IMR-90 (cell line): ENCODE measurements at regions not wholly inside any gene's neighbourhood (a gene's known extent, or its start where the extent isn't known, plus 50 kb on each side); places are given as distances from the start of the nearest gene placed in this dataset.

Source experiments
- ATAC-seq: fragments of 200-7000 bp; cut with Tn5 transposase; 2 replicates; pipeline ENCODE4 v1.9.1; 2020; ENCODE audit warnings: low read depth, mild to moderate bottlenecking, moderate library complexity
- BruUV-seq: library from RNA; stranded (reverse); fragments of 400-500 nt; replicated peaks from 2 replicates; lab custom pipeline; 2021; lab: Mats Ljungman, UMichigan
- CTCF ChIA-PET: fragments of 300-600 bp; formaldehyde crosslinking; extraction: SDS; loops from one replicate; lab custom pipeline; 2021; ENCODE audit warnings: antibody characterized with exemption; lab: Yijun Ruan, JAX
- POLR2A ChIA-PET: fragments of 300-600 bp; sonication (Branson Sonifier 250); formaldehyde crosslinking; loops from one replicate; lab custom pipeline; 2022; ENCODE audit warnings: antibody characterized with exemption; ENCODE audit not compliant: unreplicated experiment; lab: Charles Lee
- DNase-seq: peaks from one replicate; pipeline ENCODE4 v3.0.0; 2013
- H2AFZ ChIP-seq: replicated peaks from 2 replicates; pipeline ENCODE3; 2013; ENCODE audit warnings: low read length, mild to moderate bottlenecking; ENCODE audit not compliant: poor library complexity
- H2AK5ac ChIP-seq: 2 replicates; pipeline ENCODE4 v1.6.1; 2013; ENCODE audit warnings: low read depth, low read length, inconsistent platforms
- H2AK9ac ChIP-seq: replicated peaks from 2 replicates; pipeline ENCODE3; 2013; ENCODE audit warnings: mild to moderate bottlenecking, low read depth, low read length, moderate library complexity; ENCODE audit not compliant: poor library complexity
- H2BK120ac ChIP-seq: 2 replicates; pipeline ENCODE4 v1.6.1; 2013; ENCODE audit warnings: low read depth, low read length, inconsistent platforms
- H2BK15ac ChIP-seq: 3 replicates; pipeline ENCODE4 v1.6.1; 2013; ENCODE audit warnings: low read depth, low read length, inconsistent platforms
- H2BK20ac ChIP-seq: 2 replicates; pipeline ENCODE4 v1.6.1; 2013; ENCODE audit warnings: low read depth, mild to moderate bottlenecking, inconsistent platforms, low read length, moderate library complexity
- H2BK5ac ChIP-seq: 2 replicates; pipeline ENCODE4 v1.6.1; 2013; ENCODE audit warnings: mild to moderate bottlenecking, low read depth, low read length, inconsistent platforms; ENCODE audit not compliant: poor library complexity, severe bottlenecking
- H3K14ac ChIP-seq: replicated peaks from 2 replicates; pipeline ENCODE4 v1.6.1; 2013; ENCODE audit warnings: low read depth, low read length, inconsistent platforms
- H3K18ac ChIP-seq: 2 replicates; pipeline ENCODE4 v1.6.1; 2013; ENCODE audit warnings: low read depth, low read length, control low read depth
- H3K23ac ChIP-seq: 2 replicates; pipeline ENCODE4 v1.6.1; 2013; ENCODE audit warnings: low read depth, low read length, inconsistent platforms
- H3K27ac ChIP-seq: 2 replicates; pipeline ENCODE4 v1.5.1; 2013; ENCODE audit warnings: mild to moderate bottlenecking, control low read depth, low read length; ENCODE audit not compliant: insufficient read depth
- H3K27me3 ChIP-seq: 2 replicates; pipeline ENCODE4 v1.6.1; 2013; ENCODE audit warnings: low read length; ENCODE audit not compliant: control insufficient read depth, insufficient read depth
- H3K36me3 ChIP-seq: 2 replicates; pipeline ENCODE4 v1.6.1; 2013; ENCODE audit warnings: low read length, mixed read lengths; ENCODE audit not compliant: control insufficient read depth, insufficient read depth
- H3K4ac ChIP-seq: 2 replicates; pipeline ENCODE4 v1.6.1; 2013; ENCODE audit warnings: low read depth, low read length, inconsistent platforms
- H3K4me1 ChIP-seq: 2 replicates; pipeline ENCODE4 v1.6.1; 2013; ENCODE audit warnings: low read length, mixed read lengths; ENCODE audit not compliant: control insufficient read depth, insufficient read depth
- H3K4me2 ChIP-seq: 2 replicates; pipeline ENCODE4 v1.6.1; 2013; ENCODE audit warnings: low read depth, mild to moderate bottlenecking, control low read depth, low read length, moderate library complexity
- H3K4me3 ChIP-seq: 2 replicates; pipeline ENCODE4 v1.5.1; 2013; ENCODE audit warnings: low read depth, mild to moderate bottlenecking, control low read depth, low read length, moderate library complexity; ENCODE audit not compliant: insufficient read depth
- H3K56ac ChIP-seq: 2 replicates; pipeline ENCODE4 v1.6.1; 2013; ENCODE audit warnings: low read length, inconsistent platforms; ENCODE audit not compliant: insufficient read depth; ENCODE audit errors: extremely low read depth
- H3K79me1 ChIP-seq, 2 experiments: 2 replicates each; pipeline ENCODE4 v1.6.1; 2013; ENCODE audit warnings: low read length in 2 of 2, inconsistent platforms in 1 of 2, low read depth in 1 of 2
- H3K9ac ChIP-seq: 2 replicates; pipeline ENCODE4 v1.6.1; 2013; ENCODE audit warnings: low read depth, low read length, control low read depth
- H3K9me1 ChIP-seq: 2 replicates; pipeline ENCODE4 v1.6.1; 2013; ENCODE audit warnings: low read length, inconsistent platforms; ENCODE audit not compliant: insufficient read depth
- H3K9me3 ChIP-seq: 2 replicates; pipeline ENCODE4 v1.6.1; 2013; ENCODE audit warnings: low read length; ENCODE audit not compliant: control insufficient read depth, insufficient read depth
- H4K20me1 ChIP-seq: 2 replicates; pipeline ENCODE4 v1.6.1; 2013; ENCODE audit warnings: low read length, inconsistent platforms; ENCODE audit not compliant: insufficient read depth
- H4K5ac ChIP-seq: 2 replicates; pipeline ENCODE4 v1.6.1; 2013; ENCODE audit warnings: mild to moderate bottlenecking, low read depth, low read length, control low read depth
- H4K8ac ChIP-seq, 2 experiments: 2 replicates each; pipeline ENCODE4 v1.6.1; 2013; ENCODE audit warnings: low read depth in 2 of 2, low read length in 2 of 2, control low read depth in 1 of 2, inconsistent platforms in 1 of 2
- H4K91ac ChIP-seq: 2 replicates; pipeline ENCODE4 v1.6.1; 2013; ENCODE audit warnings: low read depth, low read length, inconsistent platforms; ENCODE audit not compliant: insufficient read depth
- BHLHE40 ChIP-seq: fragments of 150-350 bp; IDR thresholded peaks from 2 replicates; pipeline ENCODE4 v1.6.1; 2016; ENCODE audit warnings: mild to moderate bottlenecking, low read depth, low read length
- CHD1 ChIP-seq: IDR thresholded peaks from 2 replicates; pipeline ENCODE4 v1.6.1; 2012; ENCODE audit warnings: low read depth, low read length, improper control_type of control experiment
- CTCF ChIP-seq: conservative IDR thresholded peaks from 2 replicates; pipeline ENCODE4 v1.5.1; 2012; ENCODE audit warnings: mild to moderate bottlenecking, low read depth, low read length, improper control_type of control experiment
- ELK1 ChIP-seq: fragments of 150-350 bp; IDR thresholded peaks from 2 replicates; pipeline ENCODE4 v1.6.1; 2016; ENCODE audit warnings: low read depth, mild to moderate bottlenecking, low read length, moderate library complexity, borderline replicate concordance
- FOS ChIP-seq: fragments of 150-350 bp; IDR thresholded peaks from 2 replicates; pipeline ENCODE4 v1.6.1; 2016; ENCODE audit warnings: low read depth, low read length
- MAZ ChIP-seq: IDR thresholded peaks from 2 replicates; pipeline ENCODE4 v1.6.1; 2012; ENCODE audit warnings: low read depth, mild to moderate bottlenecking, low read length, improper control_type of control experiment, moderate library complexity, borderline replicate concordance
- MXI1 ChIP-seq: IDR thresholded peaks from 2 replicates; pipeline ENCODE4 v1.6.1; 2012; ENCODE audit warnings: low read depth, mild to moderate bottlenecking, low read length, moderate library complexity, borderline replicate concordance
- POLR2A ChIP-seq: IDR thresholded peaks from 2 replicates; pipeline ENCODE4 v1.6.1; 2012; ENCODE audit warnings: mild to moderate bottlenecking, low read depth, low read length
- RAD21 ChIP-seq: IDR thresholded peaks from 2 replicates; pipeline ENCODE4 v1.6.1; 2012; ENCODE audit warnings: low read length, improper control_type of control experiment
- RCOR1 ChIP-seq: IDR thresholded peaks from 2 replicates; pipeline ENCODE4 v1.6.1; 2012; ENCODE audit warnings: mild to moderate bottlenecking, low read length, improper control_type of control experiment; ENCODE audit not compliant: insufficient replicate concordance
- RFX5 ChIP-seq: IDR thresholded peaks from 2 replicates; pipeline ENCODE4 v1.8.0; 2012; ENCODE audit warnings: low read depth, mild to moderate bottlenecking, low read length, moderate library complexity
- SMC3 ChIP-seq: fragments of 150-350 bp; IDR thresholded peaks from 2 replicates; pipeline ENCODE4 v1.6.1; 2016; ENCODE audit warnings: low read depth, mild to moderate bottlenecking, antibody characterized with exemption, low read length, moderate library complexity
- USF2 ChIP-seq: fragments of 150-350 bp; IDR thresholded peaks from 2 replicates; pipeline ENCODE4 v1.6.1; 2017; ENCODE audit warnings: mild to moderate bottlenecking, antibody characterized with exemption, low read length, low read depth
- WGBS, 2 experiments: methylation state at CpG; one replicate each; pipeline versions ENCODE4 v1.1.5 to v1.1.7; 2013; ENCODE audit warnings: missing lambda C conversion rate in 2 of 2; ENCODE audit not compliant: insufficient read length in 1 of 2; ENCODE audit errors: extremely low coverage in 2 of 2; 5-methylcytosine and 5-hydroxymethylcytosine counted together
- dilution Hi-C: fragments of 300-500 bp; cut with HindIII; formaldehyde crosslinking; loops from one replicate; pipeline ENCODE4 v1.14.3; 2018; ENCODE audit warnings: low sequenced_read_pairs; ENCODE audit not compliant: unreplicated experiment
- in situ Hi-C: fragments of 300-500 bp; cut with MboI; formaldehyde crosslinking; loops from 3 replicates; pipeline ENCODE4 v1.14.3; 2019; ENCODE audit warnings: low sequenced_read_pairs, inconsistent platforms, mixed read lengths
- intact Hi-C: fragments of 100-400 bp; cut with micrococcal nuclease; formaldehyde crosslinking; loops from 2 replicates; pipeline ENCODE4 v1.10.0; 2022

GRCh38 chr4:106569146-106570031 is 200.8 kb upstream of the GIMD1 start:
- DNase-seq: peak; percentile 21
- Histone ChIP-seq H3K27me3 (no peaks in the 10 kb centered on the region), H4K91ac (no peak overlapping the region), H3K36me3 (no peaks in the 10 kb centered on the region), H3K9ac (no peak overlapping the region), H4K20me1 (no peaks in the 10 kb centered on the region), H3K4me1 (no peaks in the 10 kb centered on the region), H3K4me3 (no peak overlapping the region), H3K27ac (no peak overlapping the region), H3K23ac (no peak overlapping the region), H2BK120ac (no peak overlapping the region), H2AK5ac (no peak overlapping the region), H2BK20ac (no peak overlapping the region), H3K9me1 (no peaks in the 10 kb centered on the region), H3K56ac (no peak overlapping the region), H3K4me2 (no peak overlapping the region), H3K79me1 (no peaks in the 10 kb centered on the region), H4K8ac (no peak overlapping the region), H3K4ac (no peak overlapping the region), H2AK9ac (no peak overlapping the region), H3K14ac (no peak overlapping the region), H2BK15ac (no peak overlapping the region), H3K9me3 (no peaks in the 10 kb centered on the region), H2BK5ac (no peak overlapping the region), H2AFZ (no peak overlapping the region), H3K18ac (no peak overlapping the region), H4K5ac (no peak overlapping the region)
- CTCF ChIA-PET: interaction anchor here (0.6 kb wide), 1 partner anchor 403 kb away, joined by 3 read pairs; no protein-coding TSS in a partner anchor
- WGBS, 2 experiments: 67% methylated on average over 1 of the region's 7 CpGs; no CpG with 5 or more reads in 1 of the 2 experiments
- intact Hi-C loops: no loop called here
- POLR2A ChIA-PET: interaction anchor here (0.6 kb wide), 2 partner anchors 28 to 214 kb away, joined by 5 to 6 read pairs; no protein-coding TSS in a partner anchor
- peak; percentile 27; the same call in 1 of the 2 replicates for ATAC-seq
- TF ChIP-seq RAD21 (no peak), FOS (no peak), RFX5 (no peak), MAZ (no peak), CHD1 (no peak), CTCF (no peak), BHLHE40 (no peak), MXI1 (no peak), RCOR1 (no peak), ELK1 (no peak), POLR2A (no peak), SMC3 (no peak), USF2 (no peak)
- BruUV-seq: no TSS peak
- in situ Hi-C loops: no loop called here
- dilution Hi-C loops: no loop called here
